ENCODE measurements at regions not wholly inside any gene's neighbourhood (a gene's known extent, or its start where the extent isn't known, plus 50 kb on each side); places are given as distances from the start of the nearest gene placed in this dataset.
"Not testable (repeated sequence)": the region's sequence is repeated elsewhere in the genome, so short reads cannot be mapped to it uniquely, and the experiment has no call there.

DNA sequence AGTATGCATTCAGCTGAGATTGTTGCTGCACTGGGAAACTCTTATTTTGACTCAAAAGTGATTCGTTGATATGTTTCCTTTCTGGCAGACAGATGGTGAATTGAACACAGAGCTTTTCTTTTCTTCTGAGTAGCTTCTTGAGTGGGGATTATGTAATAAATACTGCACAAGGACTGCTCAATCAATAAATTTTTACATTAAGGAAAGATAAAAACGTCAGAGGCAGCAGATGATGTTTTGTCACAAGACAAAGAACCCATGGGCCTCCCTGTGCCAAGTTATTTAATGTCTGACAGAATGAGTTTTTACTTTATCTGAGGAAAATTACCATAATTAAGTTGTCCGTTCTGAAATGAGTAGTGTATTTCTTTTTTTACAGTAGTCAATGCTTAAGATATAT lies 460.3 kb downstream of the UTRN start:
- in situ Hi-C loops (cut with MboI; ENCODE audit: low sequenced_read_pairs), result no loop called here

DNA sequence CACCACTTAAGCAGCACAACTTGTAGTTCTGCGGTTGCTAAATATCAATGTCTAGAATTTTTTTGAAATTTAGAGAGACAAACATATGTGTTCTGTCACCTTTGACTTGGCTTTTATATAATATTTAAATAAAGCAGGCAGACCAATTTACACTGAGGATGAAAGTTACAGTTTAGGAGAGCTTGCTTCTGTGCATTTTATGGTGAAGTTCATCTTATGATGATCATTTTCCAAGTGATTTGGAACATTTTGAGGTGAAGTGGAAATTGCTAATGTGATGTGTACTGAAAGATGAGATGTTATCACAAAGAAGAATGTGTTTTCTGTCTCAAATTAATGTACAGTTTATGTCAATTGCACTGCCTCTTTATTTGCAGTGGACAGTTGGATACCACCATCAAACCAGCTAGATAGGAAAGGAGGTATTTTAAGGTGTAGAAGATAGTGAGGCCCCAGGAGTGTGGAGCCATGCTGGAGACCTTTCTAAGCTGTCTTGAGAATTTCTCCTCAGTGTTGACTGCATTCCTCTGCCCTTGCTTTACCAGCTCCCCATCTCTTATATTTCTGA lies 461.9 kb downstream of the UTRN start:
- in situ Hi-C loops (cut with MboI; ENCODE audit: low sequenced_read_pairs), result no loop called here

DNA sequence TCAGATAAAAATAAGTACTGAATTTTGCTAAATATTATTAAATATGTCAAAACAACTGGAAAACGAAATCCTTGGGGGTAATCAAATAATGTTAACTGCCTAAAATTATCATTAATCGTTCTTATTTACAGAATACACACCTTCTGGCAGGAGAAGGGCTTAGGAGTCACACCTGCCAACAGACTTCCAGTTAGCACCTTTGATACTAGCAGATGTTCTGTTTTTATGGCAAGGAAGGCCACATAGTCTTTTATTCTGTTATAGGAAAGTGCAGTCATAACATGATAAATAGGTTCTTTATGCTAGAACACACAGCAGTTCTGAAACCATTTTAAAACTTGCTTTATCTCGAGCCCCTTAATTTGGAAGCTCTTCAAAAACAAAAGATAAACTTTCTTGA lies 464.1 kb downstream of the UTRN start:
- in situ Hi-C loops (cut with MboI; ENCODE audit: low sequenced_read_pairs), result no loop called here

DNA sequence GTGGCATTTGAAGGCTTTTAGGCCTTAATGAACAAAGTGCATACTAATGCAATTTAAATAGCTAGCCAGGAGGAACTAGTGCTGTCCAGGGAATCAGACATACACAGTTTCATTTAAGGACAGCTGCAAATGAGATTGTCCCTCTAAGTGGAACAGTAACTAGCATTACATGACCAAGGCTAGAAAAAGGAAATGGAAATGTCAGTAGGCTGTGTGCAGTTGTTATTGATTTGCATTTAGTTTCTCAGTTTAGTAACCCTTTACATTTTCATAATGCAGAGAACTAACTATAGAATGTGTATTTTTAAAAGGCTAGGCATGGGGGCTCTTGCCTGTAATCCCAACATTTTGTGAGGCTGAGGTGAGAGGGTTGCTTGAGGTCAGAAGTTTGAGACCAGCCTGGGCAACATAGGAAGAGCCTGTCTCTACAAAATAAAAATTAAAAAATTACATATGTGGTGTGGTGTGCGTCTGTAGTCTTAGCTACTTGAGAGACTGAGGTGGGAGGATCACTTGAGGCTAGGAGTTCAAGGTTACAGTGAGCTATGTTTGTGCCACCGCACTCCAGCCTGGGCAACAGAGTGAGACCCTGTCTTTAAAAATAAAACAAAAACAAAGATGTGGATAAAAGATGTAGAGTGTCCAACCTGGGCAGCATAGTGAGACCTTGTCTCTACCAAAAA lies 468.0 kb downstream of the UTRN start:
- in situ Hi-C loops (cut with MboI; ENCODE audit: low sequenced_read_pairs), result no loop called here

DNA sequence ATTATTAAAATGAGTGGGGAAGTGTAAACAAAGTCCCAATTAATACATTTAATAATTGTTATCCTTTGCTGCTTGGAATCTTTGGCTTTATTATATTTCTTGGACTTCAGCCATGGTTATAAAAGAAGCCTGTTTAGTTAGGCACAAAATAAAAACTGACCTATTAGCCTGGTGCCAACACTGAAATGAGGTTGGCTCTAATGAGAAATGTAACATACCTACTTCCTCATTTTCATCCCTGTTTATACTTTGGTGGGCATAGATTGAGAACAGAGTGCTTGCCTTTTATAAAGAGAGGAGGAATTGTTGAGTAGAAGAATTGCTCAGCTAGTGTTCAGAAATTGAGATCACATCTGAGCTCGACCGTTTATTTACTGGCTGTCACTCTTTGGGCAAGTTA lies 471.3 kb downstream of the UTRN start:
- in situ Hi-C loops (cut with MboI; ENCODE audit: low sequenced_read_pairs), result no loop called here

DNA sequence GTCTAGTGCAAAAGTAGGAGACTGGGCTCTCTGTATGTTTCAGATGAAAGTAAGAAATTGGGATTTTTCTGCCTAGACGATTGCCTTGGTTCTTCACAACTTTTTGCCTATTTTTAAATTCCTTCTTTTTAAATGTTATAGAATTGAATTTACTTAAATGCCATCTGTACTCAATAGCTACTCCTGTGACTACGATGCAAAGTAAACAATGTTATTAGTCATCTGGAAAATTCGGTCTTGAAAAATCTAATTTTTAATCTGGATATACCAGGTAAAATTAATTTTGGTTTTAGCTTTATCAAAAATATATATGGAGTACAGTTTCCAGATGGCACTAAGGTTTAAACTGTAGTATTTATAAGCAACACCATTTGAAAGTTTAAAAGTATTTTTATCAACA lies 472.2 kb downstream of the UTRN start:
- in situ Hi-C loops (cut with MboI; ENCODE audit: low sequenced_read_pairs), result no loop called here

DNA sequence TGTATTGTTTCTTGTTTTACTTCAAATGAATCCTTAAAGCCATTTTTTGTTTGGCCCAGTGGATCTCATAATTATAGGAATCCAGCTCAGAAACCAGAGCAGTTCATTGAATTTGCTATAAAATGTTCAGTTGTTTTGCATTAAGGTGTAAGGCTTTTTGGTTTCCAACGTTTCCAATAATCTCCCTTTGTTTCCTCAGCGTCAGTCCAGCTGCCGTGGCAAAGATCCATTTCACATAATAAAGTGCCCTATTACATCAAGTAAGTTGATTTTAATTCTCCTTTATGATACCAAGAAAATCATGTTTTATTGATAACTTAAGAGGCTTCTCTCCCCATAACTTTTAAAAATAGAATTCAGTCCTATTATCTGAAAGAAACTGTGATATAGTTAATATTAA lies 472.6 kb downstream of the UTRN start:
- in situ Hi-C loops (cut with MboI; ENCODE audit: low sequenced_read_pairs), result no loop called here

DNA sequence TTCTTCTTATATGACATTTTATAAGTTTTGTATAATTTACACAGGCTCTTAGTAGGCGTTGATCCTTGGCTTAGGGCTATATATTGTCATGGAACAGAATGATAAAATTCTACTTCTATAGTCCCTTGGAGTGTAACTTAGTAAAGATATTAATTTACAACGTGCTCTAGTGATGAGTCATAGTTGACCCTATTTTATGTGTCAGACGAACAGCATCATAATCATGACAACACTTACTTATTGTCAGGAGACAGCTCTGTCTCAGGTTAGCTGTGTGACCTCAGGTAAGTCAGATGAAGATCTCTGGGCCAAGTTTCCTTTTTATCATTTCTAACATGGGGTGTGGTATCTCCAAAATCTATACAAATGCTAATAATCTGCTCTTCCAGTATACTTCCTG lies 473.5 kb downstream of the UTRN start:
- in situ Hi-C loops (cut with MboI; ENCODE audit: low sequenced_read_pairs), result no loop called here

DNA sequence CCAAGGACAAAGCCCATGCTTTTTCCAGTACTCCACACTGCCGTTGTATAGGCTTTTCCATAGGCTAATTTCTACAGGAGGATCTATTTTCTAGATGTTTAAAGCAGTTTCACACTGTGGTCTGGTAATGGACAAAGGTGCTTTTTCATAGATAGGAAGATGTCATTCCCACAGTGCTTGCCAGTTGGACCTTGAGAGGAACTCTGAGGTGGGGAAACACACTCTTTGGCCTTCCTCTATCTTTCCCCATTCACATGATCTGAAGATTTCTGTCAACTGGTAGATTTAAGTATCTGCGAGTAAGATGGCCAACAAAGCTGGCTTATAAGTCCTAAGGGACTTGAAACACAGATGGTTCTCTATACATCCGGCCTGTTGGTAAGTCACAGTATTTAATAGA lies 477.3 kb downstream of the UTRN start:
- in situ Hi-C loops (cut with MboI; ENCODE audit: low sequenced_read_pairs), result no loop called here

DNA sequence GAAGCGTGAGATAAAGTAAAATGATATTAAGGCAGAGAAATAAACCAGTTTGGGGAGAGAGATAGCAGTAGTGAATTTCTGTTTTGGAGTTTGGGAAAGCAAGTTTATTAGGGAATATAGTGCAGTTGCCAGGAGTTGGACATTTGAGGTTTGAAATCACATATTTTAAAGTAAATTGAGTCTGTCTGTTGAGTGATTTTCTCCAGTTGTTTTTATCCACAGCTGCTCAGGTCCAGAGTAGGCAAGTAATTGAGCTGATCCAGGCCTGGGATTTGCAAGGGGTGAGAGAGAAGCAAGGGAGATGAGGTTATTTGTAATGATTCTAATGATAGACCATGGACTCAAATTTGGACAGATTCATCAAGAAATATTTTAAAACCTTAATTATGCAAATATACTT lies 481.9 kb downstream of the UTRN start:
- in situ Hi-C loops (cut with MboI; ENCODE audit: low sequenced_read_pairs), result no loop called here

DNA sequence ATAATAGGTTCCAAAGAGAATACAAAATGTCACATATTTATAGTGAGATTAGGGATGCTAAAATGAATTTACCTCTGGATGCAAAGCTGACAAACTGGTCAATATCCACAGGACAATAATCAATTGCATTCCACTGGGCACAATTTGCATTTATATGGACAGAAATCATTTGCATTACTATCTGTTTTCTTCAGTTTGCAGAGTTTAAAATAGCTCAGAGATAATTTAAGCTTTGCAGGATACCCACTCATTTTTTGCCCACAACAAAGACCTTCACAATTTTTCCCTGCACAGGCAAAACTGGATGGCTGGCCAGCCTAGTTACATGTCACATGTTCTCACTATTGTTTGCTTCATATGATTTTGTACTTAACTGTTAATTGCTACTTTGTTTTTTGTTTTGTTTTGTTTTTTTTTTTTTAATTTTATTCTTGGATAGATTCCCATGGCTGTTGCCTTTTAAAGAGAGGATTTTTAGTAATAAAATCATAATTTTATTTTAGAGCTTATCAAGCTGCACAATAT lies 483.5 kb downstream of the UTRN start:
- in situ Hi-C loops (cut with MboI; ENCODE audit: low sequenced_read_pairs), result no loop called here

DNA sequence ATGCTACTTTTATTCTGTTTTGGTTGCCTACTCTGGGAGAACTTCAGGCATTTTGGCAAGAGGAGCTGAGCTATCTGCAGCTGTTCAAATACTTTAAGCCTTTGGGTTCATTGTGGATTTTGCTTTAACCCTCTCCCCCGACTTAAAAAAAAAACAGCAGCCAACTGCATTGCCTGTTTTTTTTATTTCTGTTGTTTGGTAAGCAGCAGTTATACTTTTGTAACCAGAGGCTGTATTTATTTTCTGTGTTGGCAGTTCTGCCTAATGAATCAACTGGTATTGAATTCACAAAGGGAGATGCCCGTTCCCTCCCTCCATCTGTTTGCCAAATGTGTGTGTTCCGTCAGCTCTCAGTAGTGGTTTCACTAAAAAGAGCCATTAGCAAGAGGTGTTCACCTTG lies 484.0 kb downstream of the UTRN start:
- in situ Hi-C loops (cut with MboI; ENCODE audit: low sequenced_read_pairs), result no loop called here

DNA sequence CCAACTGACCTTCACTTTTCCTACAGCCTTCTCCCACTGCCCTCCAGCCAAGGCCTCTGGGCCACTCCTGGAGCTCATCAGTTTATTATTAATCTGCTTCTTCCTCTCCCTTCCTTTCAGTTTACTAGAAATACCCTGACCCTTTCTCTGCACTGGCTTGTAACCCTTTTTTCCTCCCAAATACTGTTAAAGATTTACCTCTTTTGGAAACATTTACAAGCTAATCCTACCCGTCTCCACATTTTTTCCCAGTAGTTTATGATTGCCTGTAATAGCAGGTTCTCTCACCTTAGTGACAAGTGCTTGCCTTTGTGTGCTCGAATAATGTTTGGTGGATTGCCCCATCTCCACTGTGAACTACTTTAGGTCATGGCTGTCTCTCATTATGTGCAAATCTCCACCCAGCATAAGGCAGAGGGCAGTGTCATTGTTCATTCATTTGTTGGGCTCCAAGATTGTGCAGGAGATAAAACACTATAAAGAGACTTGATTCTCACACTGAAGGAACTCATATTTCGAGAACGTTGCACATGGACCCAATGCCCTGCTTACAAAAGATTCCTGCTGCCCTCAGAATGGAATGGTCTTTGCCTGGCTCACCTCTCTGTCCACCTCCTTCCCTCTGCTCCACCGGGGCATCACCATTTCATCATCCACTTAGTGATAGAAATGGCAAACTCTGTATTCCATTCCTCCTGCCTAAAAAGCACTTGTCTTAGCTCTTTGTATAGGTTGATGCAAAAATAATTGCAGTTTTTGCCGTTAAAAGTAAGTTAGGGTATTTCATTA lies 491.1 kb downstream of the UTRN start:
- in situ Hi-C loops (cut with MboI; ENCODE audit: low sequenced_read_pairs), result no loop called here

DNA sequence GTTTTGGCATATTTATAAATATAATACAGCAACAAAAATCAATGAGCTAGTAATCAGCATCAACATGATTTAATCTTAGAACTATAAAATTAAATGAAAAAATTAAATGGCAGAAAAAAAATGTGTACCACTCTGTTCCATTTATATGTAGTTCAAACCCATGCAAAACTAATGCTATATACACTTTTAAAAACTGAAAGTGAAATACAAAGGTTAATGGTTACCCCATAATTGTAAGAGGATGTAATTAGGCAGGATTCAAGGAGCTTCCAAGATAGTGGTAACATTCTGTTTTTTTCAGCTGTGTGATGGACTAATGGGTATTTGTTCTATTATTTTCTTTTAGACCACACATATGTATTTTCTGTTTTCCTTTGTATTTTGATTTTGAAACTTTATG lies 492.1 kb downstream of the UTRN start:
- in situ Hi-C loops (cut with MboI; ENCODE audit: low sequenced_read_pairs), result no loop called here

DNA sequence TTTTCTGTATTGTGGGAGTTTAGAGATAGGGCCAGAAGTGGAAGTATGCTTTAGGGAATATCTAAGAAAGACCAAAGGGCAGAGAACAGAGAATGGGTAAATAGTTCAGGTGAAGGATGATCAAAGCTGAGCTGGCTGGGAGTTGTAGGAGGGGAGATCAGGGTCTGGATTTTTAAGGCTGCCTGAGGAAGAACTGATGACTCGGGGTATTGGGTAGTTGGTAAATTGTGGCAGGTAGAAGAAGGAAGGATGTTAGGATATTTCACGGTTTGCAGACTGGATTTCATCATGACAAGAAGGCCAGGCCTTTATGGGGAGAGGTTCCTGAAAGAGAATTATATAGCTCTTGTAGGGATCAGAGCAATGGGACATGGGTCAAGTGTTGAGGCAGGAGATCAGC lies 492.9 kb downstream of the UTRN start:
- in situ Hi-C loops (cut with MboI; ENCODE audit: low sequenced_read_pairs), result no loop called here

DNA sequence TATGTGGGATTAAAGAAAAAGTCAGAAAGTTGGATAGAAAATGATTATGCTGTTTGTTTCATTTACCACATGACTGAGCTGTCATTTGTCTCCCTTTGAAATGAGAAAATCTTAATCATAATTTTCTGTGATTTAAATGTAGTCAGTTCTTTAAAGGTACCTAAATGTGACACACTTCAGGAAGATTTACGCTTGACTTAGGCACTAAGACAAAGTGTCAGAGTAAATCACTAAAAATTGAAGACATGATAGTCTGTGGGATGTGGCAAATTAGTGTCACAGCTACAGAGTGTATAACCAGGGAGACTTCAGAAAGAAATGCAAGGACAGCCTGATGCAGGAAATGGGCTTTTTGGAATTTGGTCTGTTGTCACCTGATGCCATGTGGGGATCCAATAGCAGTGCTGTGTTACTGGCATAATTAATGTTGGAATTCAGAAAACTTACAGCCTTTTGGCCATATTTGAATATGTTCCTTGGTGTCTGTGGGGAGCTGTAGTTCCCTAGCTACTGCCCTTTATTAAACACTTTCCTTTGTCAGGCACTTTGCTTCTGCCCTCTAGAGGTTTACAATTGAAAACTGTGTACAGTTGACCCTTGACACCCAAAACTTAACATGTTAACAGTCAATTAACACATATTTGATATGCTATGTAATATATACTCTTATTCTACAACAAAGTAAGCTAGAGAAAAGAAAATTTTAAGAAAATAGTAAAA lies 493.8 kb downstream of the UTRN start:
- in situ Hi-C loops (cut with MboI; ENCODE audit: low sequenced_read_pairs), result no loop called here

DNA sequence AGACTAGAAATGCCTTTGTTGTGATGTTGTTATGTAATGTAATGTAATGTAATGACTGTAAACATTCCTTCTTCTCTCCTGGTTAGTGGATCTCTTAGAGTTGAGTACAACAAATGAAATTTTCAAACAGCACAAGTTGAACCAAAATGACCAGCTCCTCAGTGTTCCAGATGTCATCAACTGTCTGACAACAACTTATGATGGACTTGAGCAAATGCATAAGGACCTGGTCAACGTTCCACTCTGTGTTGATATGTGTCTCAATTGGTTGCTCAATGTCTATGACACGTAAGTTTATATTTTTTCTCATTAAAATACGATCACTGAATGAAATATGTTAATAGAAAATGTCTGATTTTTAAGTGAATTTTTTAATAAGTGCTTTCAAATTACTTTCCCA lies 496.7 kb downstream of the UTRN start:
- in situ Hi-C loops (cut with MboI; ENCODE audit: low sequenced_read_pairs), result no loop called here

DNA sequence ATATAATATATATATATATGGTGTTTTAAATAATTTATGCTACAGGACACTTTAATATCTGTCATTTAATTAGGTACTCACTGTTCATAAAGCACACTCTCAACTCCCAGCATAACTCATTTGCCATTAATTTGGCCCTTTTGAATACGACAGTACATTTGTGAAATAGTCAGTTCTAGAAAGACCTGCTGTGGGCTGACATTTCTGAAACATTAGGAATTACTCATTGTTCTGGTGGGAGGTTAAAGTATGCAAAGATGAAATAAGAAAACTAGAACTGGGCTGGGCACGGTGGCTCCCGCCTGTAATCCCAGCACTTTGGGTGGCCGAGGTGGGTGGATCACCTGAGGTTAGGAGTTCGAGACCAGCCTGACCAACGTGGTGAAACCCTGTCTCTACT lies 497.5 kb downstream of the UTRN start:
- in situ Hi-C loops (cut with MboI; ENCODE audit: low sequenced_read_pairs), result no loop called here

DNA sequence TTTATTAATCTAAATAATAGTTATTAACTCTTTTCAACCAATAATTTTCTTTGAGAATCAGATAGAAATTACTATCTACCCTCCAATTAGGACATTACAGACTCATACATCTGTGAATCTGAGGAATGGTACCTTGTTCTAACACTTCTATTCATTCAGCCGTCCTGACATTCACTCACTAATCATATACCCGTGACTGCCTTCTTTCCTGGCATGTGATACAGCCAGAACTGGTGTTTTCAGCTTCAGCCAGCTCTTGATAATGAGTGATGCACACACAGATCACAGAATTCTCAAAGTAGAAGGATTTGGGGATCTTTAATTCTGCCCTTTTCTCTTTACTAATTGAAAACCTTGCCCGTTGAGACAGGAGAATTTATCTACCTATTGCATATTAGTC lies 499.9 kb downstream of the UTRN start:
- in situ Hi-C loops (cut with MboI; ENCODE audit: low sequenced_read_pairs), result no loop called here

DNA sequence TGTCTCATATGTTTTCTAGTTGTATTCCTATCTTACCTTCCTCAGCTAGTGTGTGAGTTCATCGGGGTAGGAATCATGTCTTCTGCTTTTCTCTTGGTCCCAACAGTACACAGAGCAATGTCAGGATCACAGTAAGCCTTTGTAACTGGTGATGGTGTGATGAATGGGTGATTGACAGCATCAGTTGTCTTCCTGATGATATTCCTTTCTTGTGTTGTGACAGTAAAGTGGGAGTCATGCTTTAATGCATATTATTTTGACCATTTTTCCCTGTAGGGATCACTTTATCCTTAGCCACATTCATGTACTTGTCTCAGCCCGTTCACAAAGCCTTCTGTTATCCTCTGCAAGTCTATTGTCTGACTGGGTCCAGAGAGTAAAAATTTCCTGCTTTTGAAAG lies 501.7 kb downstream of the UTRN start:
- in situ Hi-C loops (cut with MboI; ENCODE audit: low sequenced_read_pairs), result no loop called here

DNA sequence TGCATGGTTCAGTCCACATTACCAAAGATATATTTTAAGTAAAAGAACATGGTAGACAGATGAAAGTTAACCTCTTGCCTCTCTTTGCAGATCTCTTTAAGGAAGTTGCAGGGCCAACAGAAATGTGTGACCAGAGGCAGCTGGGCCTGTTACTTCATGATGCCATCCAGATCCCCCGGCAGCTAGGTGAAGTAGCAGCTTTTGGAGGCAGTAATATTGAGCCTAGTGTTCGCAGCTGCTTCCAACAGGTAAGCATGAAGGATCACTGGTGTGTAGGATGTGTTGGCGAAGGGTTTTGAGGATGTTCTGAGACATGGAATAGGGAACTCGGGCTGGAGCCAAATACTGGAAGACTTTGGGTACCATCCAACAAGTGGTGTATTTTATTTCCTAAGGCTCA lies 508.6 kb downstream of the UTRN start:
- in situ Hi-C loops (cut with MboI; ENCODE audit: low sequenced_read_pairs), result no loop called here

DNA sequence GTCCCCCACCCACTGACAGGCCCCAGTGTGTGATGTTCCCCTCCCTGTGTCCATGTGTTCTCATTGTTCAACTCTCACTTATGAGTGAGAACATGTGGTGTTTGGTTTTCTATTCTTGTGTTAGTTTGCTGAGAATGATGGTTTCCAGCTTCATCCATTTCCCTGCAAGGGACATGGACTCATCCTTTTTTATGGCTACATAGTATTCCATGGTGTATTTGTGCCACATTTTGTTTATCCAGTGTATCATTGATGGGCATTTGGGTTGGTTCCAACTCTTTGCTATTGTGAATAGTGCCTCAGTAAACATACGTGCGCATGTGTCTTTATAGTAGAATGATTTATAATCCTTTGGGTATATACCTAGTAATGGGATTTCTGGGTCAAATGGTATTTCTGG lies 509.9 kb downstream of the UTRN start:
- in situ Hi-C loops (cut with MboI; ENCODE audit: low sequenced_read_pairs), result not testable (repeated sequence)
